DND-41 (cell line): ENCODE measurements at regions not wholly inside any gene's neighbourhood (a gene's known extent, or its start where the extent isn't known, plus 50 kb on each side); places are given as distances from the start of the nearest gene placed in this dataset.

Source experiments
- ATAC-seq: fragments of 200-7000 bp; cut with Tn5 transposase; 3 replicates; pipeline ENCODE4 v1.9.1; 2021; ENCODE audit warnings: low read depth; ENCODE audit not compliant: insufficient read depth
- DNase-seq: peaks from one replicate; pipeline ENCODE4 v3.0.0-alpha.2; 2020
- H2AFZ ChIP-seq: 2 replicates; pipeline ENCODE4 v1.6.0; 2012; ENCODE audit warnings: low read depth, low read length
- H3K27ac ChIP-seq: 2 replicates; pipeline ENCODE4 v1.5.1; 2012; ENCODE audit warnings: low read length, inconsistent platforms
- H3K27me3 ChIP-seq: fragments of 200-600 bp; sonication (generic); 2 replicates; pipeline ENCODE4 v1.6.0; 2012; ENCODE audit warnings: low read length, mild to moderate bottlenecking, inconsistent platforms; ENCODE audit not compliant: insufficient read depth, poor library complexity
- H3K36me3 ChIP-seq: 2 replicates; pipeline ENCODE4 v1.5.1; 2012; ENCODE audit warnings: low read length, inconsistent platforms; ENCODE audit not compliant: insufficient read depth
- H3K4me1 ChIP-seq: 2 replicates; pipeline ENCODE4 v1.5.1; 2012; ENCODE audit warnings: mild to moderate bottlenecking, low read length; ENCODE audit not compliant: insufficient read depth
- H3K4me2 ChIP-seq: 2 replicates; pipeline ENCODE4 v1.6.0; 2012; ENCODE audit warnings: mild to moderate bottlenecking, moderate library complexity, low read length, inconsistent platforms; ENCODE audit not compliant: insufficient read depth
- H3K4me3 ChIP-seq, 2 experiments: fragments of 200-600 bp in 1 of 2; shearing (Covaris generic) in 1 of 2; 2 replicates each; pipeline ENCODE4 v1.5.1; 2012 to 2016; ENCODE audit warnings: inconsistent platforms in 2 of 2, low read length in 2 of 2, mild to moderate bottlenecking in 2 of 2, low read depth in 1 of 2, moderate library complexity in 1 of 2
- H3K79me2 ChIP-seq: 2 replicates; pipeline ENCODE4 v1.6.0; 2012; ENCODE audit warnings: low read length, inconsistent platforms; ENCODE audit not compliant: insufficient read depth
- H3K9ac ChIP-seq: 2 replicates; pipeline ENCODE4 v1.6.0; 2012; ENCODE audit warnings: low read depth, mild to moderate bottlenecking, inconsistent platforms, low read length, moderate library complexity
- H3K9me3 ChIP-seq: 2 replicates; pipeline ENCODE4 v1.5.1; 2012; ENCODE audit warnings: low read length, moderate library complexity, mild to moderate bottlenecking, inconsistent platforms; ENCODE audit not compliant: insufficient read depth, severe bottlenecking
- H4K20me1 ChIP-seq: 2 replicates; pipeline ENCODE4 v1.6.0; 2012; ENCODE audit warnings: low read length; ENCODE audit not compliant: insufficient read depth
- CTCF ChIP-seq: IDR thresholded peaks from 2 replicates; pipeline ENCODE4 v1.5.1; 2012; ENCODE audit warnings: borderline replicate concordance, low read length, moderate library complexity, mild to moderate bottlenecking; ENCODE audit not compliant: poor library complexity, severe bottlenecking; ENCODE audit errors: extremely low read depth
- EZH2 ChIP-seq: IDR thresholded peaks from 3 replicates; pipeline ENCODE4 v1.6.1; 2012; ENCODE audit warnings: borderline replicate concordance, low read depth, mild to moderate bottlenecking, moderate library complexity, low read length, inconsistent platforms; ENCODE audit not compliant: severe bottlenecking

GRCh38 chr11:22478169-22478568 lies 140.0 kb downstream of the SLC17A6 start:
- no peaks in the 10 kb centered on the region for H3K79me2 ChIP-seq
- no peaks in the 10 kb centered on the region for H3K4me1 ChIP-seq
- DNase-seq (no peak), ATAC-seq (no peak)
- no peaks in the 10 kb centered on the region for H3K27me3 ChIP-seq
- no peaks in the 10 kb centered on the region for H4K20me1 ChIP-seq
- H3K27ac ChIP-seq, result no peak overlapping the region
- H3K4me3 ChIP-seq, result no peak overlapping the region
- no peak overlapping the region for H2AFZ ChIP-seq
- no peaks in the 10 kb centered on the region for H3K9me3 ChIP-seq
- TF ChIP-seq CTCF (no peak), EZH2 (no peak)
- no peak overlapping the region for H3K4me2 ChIP-seq
- H3K9ac ChIP-seq, result no peak overlapping the region
- no peaks in the 10 kb centered on the region for H3K36me3 ChIP-seq

- no peaks in the 10 kb centered on the region for H3K9me3 ChIP-seq
- no peak for DNase-seq
- TF ChIP-seq EZH2, result no peak
- TF ChIP-seq CTCF, result no peak
Observed at GRCh38 chr11:22477312-22477711, 139.1 kb downstream of the SLC17A6 start.

GRCh38 chr11:22476589-22476988 lies 138.4 kb downstream of the SLC17A6 start:
- no peak overlapping the region for H2AFZ ChIP-seq
- H3K9ac ChIP-seq, result no peak overlapping the region
- H3K4me3 ChIP-seq, result no peak overlapping the region
- H3K79me2 ChIP-seq, result no peaks in the 10 kb centered on the region
- no peak overlapping the region for H3K4me2 ChIP-seq
- H4K20me1 ChIP-seq, result no peaks in the 10 kb centered on the region
- no peak for ATAC-seq
- DNase-seq, result no peak
- H3K9me3 ChIP-seq, result no peaks in the 10 kb centered on the region
- no peaks in the 10 kb centered on the region for H3K36me3 ChIP-seq
- no peak for TF ChIP-seq CTCF
- TF ChIP-seq EZH2, result no peak
- no peaks in the 10 kb centered on the region for H3K4me1 ChIP-seq
- no peaks in the 10 kb centered on the region for H3K27me3 ChIP-seq
- H3K27ac ChIP-seq, result no peak overlapping the region

More at GRCh38 chr11:22477312-22477711, 139.1 kb downstream of the SLC17A6 start:
- Histone ChIP-seq H3K4me2 (no peak overlapping the region), H3K4me3 (no peak overlapping the region), H3K36me3 (no peaks in the 10 kb centered on the region), H2AFZ (no peak overlapping the region), H3K79me2 (no peaks in the 10 kb centered on the region), H3K4me1 (no peaks in the 10 kb centered on the region), H3K27me3 (no peaks in the 10 kb centered on the region), H3K27ac (no peak overlapping the region), H4K20me1 (no peaks in the 10 kb centered on the region), H3K9ac (no peak overlapping the region)
- ATAC-seq, result no peak

- TF ChIP-seq CTCF, result no peak
- no peak for TF ChIP-seq EZH2
- Histone ChIP-seq H3K27ac (no peak overlapping the region), H3K4me3 (no peak overlapping the region), H4K20me1 (no peaks in the 10 kb centered on the region), H3K79me2 (no peaks in the 10 kb centered on the region), H3K36me3 (no peaks in the 10 kb centered on the region), H3K27me3 (no peaks in the 10 kb centered on the region), H3K9ac (no peak overlapping the region), H3K4me1 (no peaks in the 10 kb centered on the region), H3K9me3 (no peaks in the 10 kb centered on the region), H3K4me2 (no peak overlapping the region), H2AFZ (no peak overlapping the region)
- DNase-seq (no peak), ATAC-seq (no peak)
Observed at GRCh38 chr11:22474616-22475015, 136.4 kb downstream of the SLC17A6 start.
